ENCODE measurements at regions not wholly inside any gene's neighbourhood (a gene's known extent, or its start where the extent isn't known, plus 50 kb on each side); places are given as distances from the start of the nearest gene placed in this dataset.

DNA sequence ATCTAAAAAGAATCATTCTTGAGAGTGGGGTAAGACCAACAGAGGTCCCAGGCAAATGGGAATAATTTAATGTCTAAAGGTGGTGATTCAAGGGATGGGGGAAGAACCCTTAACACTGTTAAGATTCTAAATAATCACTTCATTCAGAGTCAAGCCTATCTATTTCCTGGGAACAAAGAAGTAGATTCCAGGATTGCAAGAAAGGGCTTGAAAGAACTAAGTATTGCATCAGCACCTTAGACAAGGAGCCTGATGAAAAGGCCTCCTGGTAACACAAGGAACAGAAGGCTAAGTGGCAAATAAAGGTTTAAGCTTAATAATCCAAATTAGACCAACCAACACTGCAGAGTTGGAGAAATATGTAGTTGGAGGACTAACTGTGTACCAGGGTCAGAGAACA lies 620.7 kb upstream of the BTBD3 start:
- Mint-ChIP-seq H3K4me3 (no peak overlapping the region), H3K36me3 (ENCODE audit: low read depth) (no peaks in the 10 kb centered on the region), H3K4me1 (ENCODE audit: low read depth) (no peaks in the 10 kb centered on the region), H3K9me3 (peaks cover 9% of the 10 kb centered on the region), H3K27ac (no peak overlapping the region), H3K27me3 (no peaks in the 10 kb centered on the region)
- H3K9me3 ChIP-seq (ENCODE audit: control insufficient read depth in 1 of 2, insufficient read depth in 1 of 2, low read length in 2 of 2), result peaks cover 0 to 4% of the 10 kb centered on the region in 2 experiments
- no peak overlapping the region for H3K27ac ChIP-seq (ENCODE audit: low read depth in 1 of 2, low read length in 2 of 2)
- no peaks in the 10 kb centered on the region for H3K27me3 ChIP-seq (ENCODE audit: control insufficient read depth in 1 of 2, insufficient read depth in 2 of 2, low read length in 2 of 2)
- no peak for DNase-seq
- CTCF ChIA-PET, result no interaction called here
- no peak for ATAC-seq (ENCODE audit: poor library complexity)
- no peaks in the 10 kb centered on the region for H3K36me3 ChIP-seq (ENCODE audit: insufficient read depth, low read length)
- H3K4me1 ChIP-seq (ENCODE audit: insufficient read depth, low read length), result no peaks in the 10 kb centered on the region
- intact Hi-C loops (cut with DNase I, micrococcal nuclease), result no loop called here
- TF ChIP-seq, protein P1, sequence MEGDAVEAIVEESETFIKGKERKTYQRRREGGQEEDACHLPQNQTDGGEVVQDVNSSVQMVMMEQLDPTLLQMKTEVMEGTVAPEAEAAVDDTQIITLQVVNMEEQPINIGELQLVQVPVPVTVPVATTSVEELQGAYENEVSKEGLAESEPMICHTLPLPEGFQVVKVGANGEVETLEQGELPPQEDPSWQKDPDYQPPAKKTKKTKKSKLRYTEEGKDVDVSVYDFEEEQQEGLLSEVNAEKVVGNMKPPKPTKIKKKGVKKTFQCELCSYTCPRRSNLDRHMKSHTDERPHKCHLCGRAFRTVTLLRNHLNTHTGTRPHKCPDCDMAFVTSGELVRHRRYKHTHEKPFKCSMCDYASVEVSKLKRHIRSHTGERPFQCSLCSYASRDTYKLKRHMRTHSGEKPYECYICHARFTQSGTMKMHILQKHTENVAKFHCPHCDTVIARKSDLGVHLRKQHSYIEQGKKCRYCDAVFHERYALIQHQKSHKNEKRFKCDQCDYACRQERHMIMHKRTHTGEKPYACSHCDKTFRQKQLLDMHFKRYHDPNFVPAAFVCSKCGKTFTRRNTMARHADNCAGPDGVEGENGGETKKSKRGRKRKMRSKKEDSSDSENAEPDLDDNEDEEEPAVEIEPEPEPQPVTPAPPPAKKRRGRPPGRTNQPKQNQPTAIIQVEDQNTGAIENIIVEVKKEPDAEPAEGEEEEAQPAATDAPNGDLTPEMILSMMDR (IDR thresholded peaks at IDR 0.05), result no peak
- POLR2A ChIA-PET, result no interaction called here
- H3K4me3 ChIP-seq (ENCODE audit: low read length), result no peak overlapping the region

DNA sequence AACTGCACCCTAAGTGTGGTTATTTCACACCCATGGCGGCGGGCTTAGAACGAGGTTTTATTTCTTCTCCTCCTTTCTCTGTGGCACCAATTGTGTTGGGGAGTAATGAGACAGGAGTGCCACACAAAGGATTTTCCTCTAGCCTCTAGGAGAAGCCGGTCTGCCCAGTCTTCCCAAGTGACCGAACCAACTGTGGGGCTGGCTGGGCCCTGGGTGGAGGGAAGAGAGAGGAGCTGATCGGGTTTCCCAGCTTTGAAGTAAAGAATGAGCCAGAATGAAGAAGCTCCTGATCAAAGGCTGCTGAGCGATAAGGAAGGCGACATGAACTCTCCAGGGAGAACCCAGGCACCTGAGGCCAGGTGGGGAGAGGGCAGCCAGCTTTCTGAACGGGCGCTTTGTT lies 616.0 kb upstream of the BTBD3 start:
- DNase-seq (no peak), ATAC-seq (ENCODE audit: poor library complexity) (no peak)
- H3K4me1 Mint-ChIP-seq (ENCODE audit: low read depth), result no peaks in the 10 kb centered on the region
- intact Hi-C loops (cut with DNase I, micrococcal nuclease), result no loop called here
- Histone ChIP-seq H3K27me3 (ENCODE audit: control insufficient read depth in 1 of 2, insufficient read depth in 2 of 2, low read length in 2 of 2) (no peaks in the 10 kb centered on the region), H3K4me3 (ENCODE audit: low read length) (no peak overlapping the region), H3K36me3 (ENCODE audit: insufficient read depth, low read length) (no peaks in the 10 kb centered on the region), H3K9me3 (ENCODE audit: control insufficient read depth in 1 of 2, insufficient read depth in 1 of 2, low read length in 2 of 2) (peaks cover 0 to 7% of the 10 kb centered on the region in 2 experiments), H3K27ac (ENCODE audit: low read depth in 1 of 2, low read length in 2 of 2) (no peak overlapping the region), H3K4me1 (ENCODE audit: insufficient read depth, low read length) (no peaks in the 10 kb centered on the region)
- TF ChIP-seq, protein P1 (IDR thresholded peaks at IDR 0.05), result no peak
- H3K9me3 Mint-ChIP-seq, result peaks cover 10% of the 10 kb centered on the region
- H3K27me3 Mint-ChIP-seq, result no peaks in the 10 kb centered on the region
- POLR2A ChIA-PET, result no interaction called here
- no peaks in the 10 kb centered on the region for H3K36me3 Mint-ChIP-seq (ENCODE audit: low read depth)
- no peak overlapping the region for H3K27ac Mint-ChIP-seq
- CTCF ChIA-PET, result no interaction called here
- no peak overlapping the region for H3K4me3 Mint-ChIP-seq

DNA sequence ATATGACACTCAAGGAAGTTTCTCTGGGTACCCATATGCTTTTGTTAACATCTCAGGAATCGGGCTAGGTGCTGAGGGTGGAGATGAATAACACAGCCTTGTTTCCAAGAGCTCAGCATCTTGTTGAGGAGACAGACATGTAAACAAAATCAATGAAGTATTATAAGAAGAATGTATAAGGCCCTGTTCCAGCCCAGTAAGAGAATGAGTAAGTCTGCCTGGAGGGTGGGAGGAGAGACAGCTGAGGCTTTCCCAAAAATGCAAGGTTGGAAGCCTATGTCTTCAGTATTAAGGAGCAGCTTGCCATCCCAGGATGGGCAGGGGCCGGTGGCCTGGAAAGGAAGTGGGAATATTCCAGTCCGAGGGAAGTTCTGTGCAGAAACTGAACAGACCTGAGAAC lies 615.3 kb upstream of the BTBD3 start:
- Mint-ChIP-seq H3K4me1 (ENCODE audit: low read depth) (no peaks in the 10 kb centered on the region), H3K36me3 (ENCODE audit: low read depth) (no peaks in the 10 kb centered on the region), H3K27me3 (no peaks in the 10 kb centered on the region), H3K9me3 (peaks cover 10% of the 10 kb centered on the region), H3K27ac (no peak overlapping the region), H3K4me3 (no peak overlapping the region)
- ChIA-PET POLR2A (no interaction called here), CTCF (no interaction called here)
- Histone ChIP-seq H3K4me3 (ENCODE audit: low read length) (no peak overlapping the region), H3K9me3 (ENCODE audit: control insufficient read depth in 1 of 2, insufficient read depth in 1 of 2, low read length in 2 of 2) (peaks cover 0 to 7% of the 10 kb centered on the region in 2 experiments), H3K27ac (ENCODE audit: low read depth in 1 of 2, low read length in 2 of 2) (no peak overlapping the region), H3K4me1 (ENCODE audit: insufficient read depth, low read length) (no peaks in the 10 kb centered on the region), H3K36me3 (ENCODE audit: insufficient read depth, low read length) (no peaks in the 10 kb centered on the region), H3K27me3 (ENCODE audit: control insufficient read depth in 1 of 2, insufficient read depth in 2 of 2, low read length in 2 of 2) (no peaks in the 10 kb centered on the region)
- ATAC-seq (ENCODE audit: poor library complexity) (no peak), DNase-seq (no peak)
- intact Hi-C loops (cut with DNase I, micrococcal nuclease), result no loop called here
- TF ChIP-seq, protein P1 (IDR thresholded peaks at IDR 0.05), result no peak

Measured in CD4-positive, alpha-beta T cell (primary cell).